GM23338 (cell line): ENCODE measurements at regions not wholly inside any gene's neighbourhood (a gene's known extent, or its start where the extent isn't known, plus 50 kb on each side); places are given as distances from the start of the nearest gene placed in this dataset.

Experiments used
- ATAC-seq: fragments of 200-7000 bp; cut with Tn5 transposase; 3 replicates; pipeline ENCODE4 v1.9.1; 2020
- DNase-seq: peaks from one replicate; pipeline ENCODE4 v3.0.0-alpha.2; 2015; ENCODE audit warnings: low spot score
- H2AFZ ChIP-seq: fragments of 200-600 bp; sonication (generic); 2 replicates; pipeline ENCODE4 v1.8.0; 2016; ENCODE audit warnings: antibody characterized with exemption, mild to moderate bottlenecking, moderate library complexity
- H3F3A ChIP-seq: fragments of 200-600 bp; sonication (generic); replicated peaks from 2 replicates; pipeline ENCODE4 v1.8.0; 2017; ENCODE audit warnings: antibody characterized with exemption, mixed run types, low read depth
- H3K27ac ChIP-seq: fragments of 200-600 bp; sonication (generic); 2 replicates; pipeline ENCODE4 v1.6.1; 2016; ENCODE audit warnings: low read depth
- H3K27me3 ChIP-seq: fragments of 200-600 bp; sonication (generic); 2 replicates; pipeline ENCODE4 v1.8.0; 2016; ENCODE audit warnings: mild to moderate bottlenecking, mixed run types, moderate library complexity; ENCODE audit not compliant: insufficient read depth
- H3K36me3 ChIP-seq: fragments of 200-600 bp; sonication (generic); 2 replicates; pipeline ENCODE4 v1.8.0; 2016; ENCODE audit warnings: mild to moderate bottlenecking; ENCODE audit not compliant: insufficient read depth
- H3K4me1 ChIP-seq: fragments of 200-600 bp; sonication (generic); 2 replicates; pipeline ENCODE4 v1.8.0; 2016; ENCODE audit warnings: mild to moderate bottlenecking, moderate library complexity; ENCODE audit not compliant: insufficient read depth
- H3K4me2 ChIP-seq: fragments of 200-600 bp; sonication (generic); 2 replicates; pipeline ENCODE4 v1.7.1; 2017; ENCODE audit warnings: mixed run types
- H3K4me3 ChIP-seq: fragments of 200-600 bp; sonication (generic); 2 replicates; pipeline ENCODE4 v1.6.1; 2016; ENCODE audit warnings: mixed run types
- H3K79me2 ChIP-seq: fragments of 200-600 bp; sonication (generic); replicated peaks from 2 replicates; pipeline ENCODE4 v1.8.0; 2017; ENCODE audit warnings: mild to moderate bottlenecking; ENCODE audit not compliant: insufficient read depth
- H3K9me2 ChIP-seq: fragments of 200-600 bp; sonication (generic); 2 replicates; pipeline ENCODE4 v1.8.0; 2017; ENCODE audit not compliant: insufficient read depth
- H4K20me1 ChIP-seq: fragments of 200-600 bp; sonication (generic); replicated peaks from 2 replicates; pipeline ENCODE4 v1.8.0; 2017; ENCODE audit warnings: mild to moderate bottlenecking; ENCODE audit not compliant: insufficient read depth
- H3K27ac Mint-ChIP-seq: 2 replicates; pipeline ENCODE4 v1.8.0; 2020; ENCODE audit warnings: inconsistent platforms, mild to moderate bottlenecking, moderate library complexity, mixed read lengths
- H3K27me3 Mint-ChIP-seq: 3 replicates; pipeline ENCODE4 v1.8.0; 2022; ENCODE audit warnings: low read depth, mild to moderate bottlenecking, moderate library complexity, mixed read lengths, inconsistent platforms; ENCODE audit not compliant: insufficient read depth, poor library complexity
- H3K36me3 Mint-ChIP-seq: 3 replicates; pipeline ENCODE4 v1.8.0; 2021; ENCODE audit warnings: low read depth, mild to moderate bottlenecking, inconsistent platforms, moderate library complexity, mixed read lengths
- H3K4me1 Mint-ChIP-seq: 3 replicates; pipeline ENCODE4 v1.8.0; 2020; ENCODE audit warnings: mild to moderate bottlenecking, inconsistent platforms, mixed read lengths
- H3K4me3 Mint-ChIP-seq: 3 replicates; pipeline ENCODE4 v1.8.0; 2021; ENCODE audit warnings: moderate library complexity, mild to moderate bottlenecking, inconsistent platforms, mixed read lengths
- H3K9me3 Mint-ChIP-seq: 3 replicates; pipeline ENCODE4 v1.8.0; 2020; ENCODE audit warnings: moderate library complexity, mild to moderate bottlenecking, inconsistent platforms, mixed read lengths
- CREB1 ChIP-seq: fragments of 250-450 bp; sonication (Bioruptor Pico); IDR thresholded peaks from 2 replicates; pipeline ENCODE4 v1.5.0; 2020; ENCODE audit warnings: low read depth, mild to moderate bottlenecking, moderate library complexity
- ETS1 ChIP-seq: IDR thresholded peaks from 2 replicates; pipeline ENCODE4 v1.6.1; 2016; ENCODE audit warnings: antibody characterized with exemption
- EZH2 ChIP-seq: fragments of 200-600 bp; sonication (generic); IDR thresholded peaks from one replicate; pipeline ENCODE4 v1.8.0; 2017; ENCODE audit warnings: antibody characterized with exemption, mild to moderate bottlenecking, low read depth; ENCODE audit not compliant: unreplicated experiment
- EZH2phosphoT487 ChIP-seq: fragments of 200-600 bp; sonication (generic); IDR thresholded peaks from one replicate; pipeline ENCODE4 v1.8.1; 2018; ENCODE audit warnings: antibody characterized with exemption; ENCODE audit not compliant: unreplicated experiment
- POLR2AphosphoS5 ChIP-seq: IDR thresholded peaks from 2 replicates; pipeline ENCODE4 v1.6.1; 2016; ENCODE audit warnings: antibody characterized with exemption, low read depth
- STAT1 ChIP-seq: IDR thresholded peaks from one replicate; pipeline ENCODE4 v1.6.1; 2016; ENCODE audit warnings: antibody characterized with exemption; ENCODE audit not compliant: unreplicated experiment
- TF ChIP-seq, protein P1 (sequence below): IDR thresholded peaks from one replicate; pipeline ENCODE4 v1.6.1; 2018; ENCODE audit warnings: antibody characterized with exemption; ENCODE audit not compliant: unreplicated experiment

DNA sequence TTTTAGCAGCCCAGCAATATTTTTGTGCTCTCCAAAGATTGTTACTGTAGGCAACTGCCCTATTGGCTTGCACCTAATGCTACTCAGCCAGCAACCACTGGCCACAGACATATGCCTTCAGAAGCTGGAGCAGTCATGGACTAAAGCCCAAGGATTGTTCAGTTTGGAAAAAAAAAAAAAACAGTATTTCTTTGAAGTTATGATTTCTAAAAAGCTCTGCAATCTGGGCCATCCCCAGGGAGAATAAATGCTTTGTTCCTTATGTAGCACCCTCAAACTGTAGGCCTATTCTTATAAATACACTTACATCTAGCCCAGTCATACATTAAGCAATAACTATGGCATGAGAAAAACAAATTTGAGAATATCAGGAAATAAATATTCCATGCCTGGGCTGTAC is 2190.5 kb upstream of the RAG2 start:
- Histone ChIP-seq H3K4me3 (no peak overlapping the region), H3K36me3 (0 out of 2 replicates have a peak, but pooled peaks cover 3% of the 10 kb centered on the region), H3K27ac (no peak overlapping the region), H3K4me1 (no peaks in the 10 kb centered on the region), H3F3A (no peaks in the 10 kb centered on the region), H3K9me2 (peaks cover 3% of the 10 kb centered on the region; the same call in 1 of the 2 replicates), H3K27me3 (no peaks in the 10 kb centered on the region), H4K20me1 (no peaks in the 10 kb centered on the region), H3K79me2 (no peaks in the 10 kb centered on the region), H3K4me2 (no peak overlapping the region), H2AFZ (no peak overlapping the region)
- H3K36me3 Mint-ChIP-seq: peaks cover 4% of the 10 kb centered on the region; the same call in 1 of the 3 replicates
- DNase-seq (no peak), ATAC-seq (no peak)
- no peak for TF ChIP-seq CREB1
- no peak for TF ChIP-seq ETS1
- TF ChIP-seq POLR2AphosphoS5: no peak
- TF ChIP-seq EZH2: no peak
- no peak for TF ChIP-seq STAT1
- TF ChIP-seq, protein P1, sequence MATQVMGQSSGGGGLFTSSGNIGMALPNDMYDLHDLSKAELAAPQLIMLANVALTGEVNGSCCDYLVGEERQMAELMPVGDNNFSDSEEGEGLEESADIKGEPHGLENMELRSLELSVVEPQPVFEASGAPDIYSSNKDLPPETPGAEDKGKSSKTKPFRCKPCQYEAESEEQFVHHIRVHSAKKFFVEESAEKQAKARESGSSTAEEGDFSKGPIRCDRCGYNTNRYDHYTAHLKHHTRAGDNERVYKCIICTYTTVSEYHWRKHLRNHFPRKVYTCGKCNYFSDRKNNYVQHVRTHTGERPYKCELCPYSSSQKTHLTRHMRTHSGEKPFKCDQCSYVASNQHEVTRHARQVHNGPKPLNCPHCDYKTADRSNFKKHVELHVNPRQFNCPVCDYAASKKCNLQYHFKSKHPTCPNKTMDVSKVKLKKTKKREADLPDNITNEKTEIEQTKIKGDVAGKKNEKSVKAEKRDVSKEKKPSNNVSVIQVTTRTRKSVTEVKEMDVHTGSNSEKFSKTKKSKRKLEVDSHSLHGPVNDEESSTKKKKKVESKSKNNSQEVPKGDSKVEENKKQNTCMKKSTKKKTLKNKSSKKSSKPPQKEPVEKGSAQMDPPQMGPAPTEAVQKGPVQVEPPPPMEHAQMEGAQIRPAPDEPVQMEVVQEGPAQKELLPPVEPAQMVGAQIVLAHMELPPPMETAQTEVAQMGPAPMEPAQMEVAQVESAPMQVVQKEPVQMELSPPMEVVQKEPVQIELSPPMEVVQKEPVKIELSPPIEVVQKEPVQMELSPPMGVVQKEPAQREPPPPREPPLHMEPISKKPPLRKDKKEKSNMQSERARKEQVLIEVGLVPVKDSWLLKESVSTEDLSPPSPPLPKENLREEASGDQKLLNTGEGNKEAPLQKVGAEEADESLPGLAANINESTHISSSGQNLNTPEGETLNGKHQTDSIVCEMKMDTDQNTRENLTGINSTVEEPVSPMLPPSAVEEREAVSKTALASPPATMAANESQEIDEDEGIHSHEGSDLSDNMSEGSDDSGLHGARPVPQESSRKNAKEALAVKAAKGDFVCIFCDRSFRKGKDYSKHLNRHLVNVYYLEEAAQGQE: no peak
- TF ChIP-seq EZH2phosphoT487: no peak
- no peak overlapping the region for H3K27ac Mint-ChIP-seq
- H3K4me1 Mint-ChIP-seq: peaks cover 4% of the 10 kb centered on the region; the same call in 1 of the 3 replicates
- peaks cover 9% of the 10 kb centered on the region for H3K9me3 Mint-ChIP-seq
- H3K27me3 Mint-ChIP-seq: no peaks in the 10 kb centered on the region
- no peak overlapping the region for H3K4me3 Mint-ChIP-seq

- H3K9me2 ChIP-seq: peaks cover 3% of the 10 kb centered on the region; the same call in 1 of the 2 replicates
- H3K27me3 Mint-ChIP-seq: no peaks in the 10 kb centered on the region
- no peak overlapping the region for H2AFZ ChIP-seq
- no peak overlapping the region for H3K27ac ChIP-seq
- H3K36me3 Mint-ChIP-seq: peaks cover 11% of the 10 kb centered on the region; the same call in 2 of the 3 replicates
- no peak overlapping the region for H3K4me2 ChIP-seq
- H4K20me1 ChIP-seq: no peaks in the 10 kb centered on the region
- TF ChIP-seq EZH2: no peak
- H3K27me3 ChIP-seq: no peaks in the 10 kb centered on the region
- H3K36me3 ChIP-seq: peaks cover 3% of the 10 kb centered on the region; the same call in 1 of the 2 replicates
- no peaks in the 10 kb centered on the region for H3K4me1 ChIP-seq
- no peak for ATAC-seq
- H3K4me1 Mint-ChIP-seq: no peaks in the 10 kb centered on the region
- no peaks in the 10 kb centered on the region for H3F3A ChIP-seq
- H3K27ac Mint-ChIP-seq: no peak overlapping the region
- H3K4me3 ChIP-seq: no peak overlapping the region
- no peak overlapping the region for H3K4me3 Mint-ChIP-seq
- peaks cover 16% of the 10 kb centered on the region for H3K9me3 Mint-ChIP-seq
- H3K79me2 ChIP-seq: no peaks in the 10 kb centered on the region
- DNase-seq: no peak
Observed at GRCh38 chr11:38784164-38784563, 2186.1 kb upstream of the RAG2 start.
